Posterior vena cava (tissue), 2 donors: ENCODE measurements at regions not wholly inside any gene's neighbourhood (a gene's known extent, or its start where the extent isn't known, plus 50 kb on each side); places are given as distances from the start of the nearest gene placed in this dataset.
"Not testable (repeated sequence)": the region's sequence is repeated elsewhere in the genome, so short reads cannot be mapped to it uniquely, and the experiment has no call there.

Experiments
- DNase-seq: peaks from one replicate; pipeline ENCODE4 v3.0.0-alpha.2; 2020; ENCODE audit warnings: low spot score
- intact Hi-C, 2 donors: fragments of 100-400 bp; cut with DNase I; formaldehyde crosslinking; loops; one replicate each; pipeline versions ENCODE4 v1.14.1 to v1.14.2; 2022 to 2023
- donor health status: DM: yes; HTN: yes; CAD: no.
- donor health status: DM: yes; HTN: yes; CAD: no.

GRCh38 chr12:107581619-107582015, 104.0 kb upstream of the PWP1 start:
- no peak for DNase-seq
- intact Hi-C loops: no loop called here

GRCh38 chr12:107583551-107583950, 102.0 kb upstream of the PWP1 start:
- DNase-seq: no peak
- intact Hi-C loops: no loop called here

- no peak for DNase-seq
- intact Hi-C loops: no loop called here
These were observed 101.0 kb upstream of the PWP1 start for GRCh38 chr12:107584563-107584962.

GRCh38 chr12:107586256-107586970, 99.2 kb upstream of the PWP1 start:
- DNase-seq: no peak
- intact Hi-C loops: no loop called here

- intact Hi-C loops: no loop called here
- DNase-seq: no peak
These were observed 95.2 kb upstream of the PWP1 start for GRCh38 chr12:107590413-107590812.

GRCh38 chr12:107590814-107591375, 94.7 kb upstream of the PWP1 start:
- DNase-seq: no peak
- intact Hi-C loops: no loop called here

GRCh38 chr12:107593713-107594381, 91.8 kb upstream of the PWP1 start:
- no peak for DNase-seq
- intact Hi-C loops: no loop called here

- no peak for DNase-seq
- intact Hi-C loops: no loop called here
These were observed 90.6 kb upstream of the PWP1 start for GRCh38 chr12:107594995-107595394.

- no peak for DNase-seq
- intact Hi-C loops: no loop called here
These were observed 87.7 kb upstream of the PWP1 start for GRCh38 chr12:107597695-107598410.

GRCh38 chr12:107598906-107599305, 86.7 kb upstream of the PWP1 start:
- intact Hi-C loops: no loop called here
- no peak for DNase-seq

- no peak for DNase-seq
These were observed 84.9 kb upstream of the PWP1 start for GRCh38 chr12:107600581-107601144.

GRCh38 chr12:107602446-107602845, 83.2 kb upstream of the PWP1 start:
- no peak for DNase-seq
- intact Hi-C loops: no loop called here

More at GRCh38 chr12:107600581-107601144, 84.9 kb upstream of the PWP1 start:
- intact Hi-C loops: no loop called here

- DNase-seq: no peak
- intact Hi-C loops: loop anchor here (5.0 kb wide), 2 partner anchors 473 to 1917 kb away; no protein-coding TSS in a partner anchor
These were observed 80.3 kb upstream of the PWP1 start for GRCh38 chr12:107605293-107605692.

- intact Hi-C loops: loop anchor here (5.0 kb wide), 2 partner anchors 475 to 1915 kb away; no protein-coding TSS in a partner anchor
These were observed 77.9 kb upstream of the PWP1 start for GRCh38 chr12:107607464-107608392.

GRCh38 chr12:107608779-107609178, 76.8 kb upstream of the PWP1 start:
- DNase-seq: not testable (repeated sequence)
- intact Hi-C loops: loop anchor here (5.0 kb wide), 2 partner anchors 476 to 1914 kb away; no protein-coding TSS in a partner anchor

More at GRCh38 chr12:107607464-107608392, 77.9 kb upstream of the PWP1 start:
- peak; percentile 94 for DNase-seq

GRCh38 chr12:107610021-107610859, 75.4 kb upstream of the PWP1 start:
- DNase-seq: no peak
- intact Hi-C loops: loop anchor here in 1 of 2 donors (5.0 kb wide), 1 partner anchor 478 kb away; no protein-coding TSS in a partner anchor

GRCh38 chr12:107612508-107612907, 73.1 kb upstream of the PWP1 start:
- DNase-seq: no peak
- intact Hi-C loops: loop anchor here in 1 of 2 donors (5.0 kb wide), 1 partner anchor 480 kb away; no protein-coding TSS in a partner anchor
